Germinal center (tissue), 1 donor: ENCODE measurements at regions not wholly inside any gene's neighbourhood (a gene's known extent, or its start where the extent isn't known, plus 50 kb on each side); places are given as distances from the start of the nearest gene placed in this dataset.
"Not testable (repeated sequence)": the region's sequence is repeated elsewhere in the genome, so short reads cannot be mapped to it uniquely, and the experiment has no call there.

Experiments
- DNase-seq: peaks from one replicate; pipeline ENCODE4 v3.0.0; 2012; ENCODE audit warnings: mixed read lengths, low spot score

GRCh38 chr6:15137086-15137485 is 108.8 kb upstream of the JARID2 start:
- no peak for DNase-seq

- DNase-seq, result no peak
Measured at GRCh38 chr6:15143086-15143485, 102.8 kb upstream of the JARID2 start.

- DNase-seq, result no peak
Measured at GRCh38 chr6:15143540-15143939, 102.3 kb upstream of the JARID2 start.

GRCh38 chr6:15145821-15146220 is 100.0 kb upstream of the JARID2 start:
- DNase-seq, result no peak

- no peak for DNase-seq
Measured at GRCh38 chr6:15147827-15148226, 98.0 kb upstream of the JARID2 start.

GRCh38 chr6:15148356-15148946 is 97.4 kb upstream of the JARID2 start:
- DNase-seq, result no peak

- no peak for DNase-seq
Measured at GRCh38 chr6:15150207-15150606, 95.7 kb upstream of the JARID2 start.

- DNase-seq, result no peak
Measured at GRCh38 chr6:15152700-15153099, 93.2 kb upstream of the JARID2 start.

GRCh38 chr6:15153191-15153590 is 92.7 kb upstream of the JARID2 start:
- no peak for DNase-seq

- no peak for DNase-seq
Measured at GRCh38 chr6:15157479-15157878, 88.4 kb upstream of the JARID2 start.

GRCh38 chr6:15158821-15159619 is 86.8 kb upstream of the JARID2 start:
- no peak for DNase-seq

GRCh38 chr6:15160812-15161211 is 85.1 kb upstream of the JARID2 start:
- DNase-seq, result no peak

- DNase-seq, result not testable (repeated sequence)
Measured at GRCh38 chr6:15164855-15165254, 81.0 kb upstream of the JARID2 start.

GRCh38 chr6:15166121-15166520 is 79.7 kb upstream of the JARID2 start:
- DNase-seq, result no peak

- DNase-seq, result no peak
Measured at GRCh38 chr6:15170126-15170525, 75.7 kb upstream of the JARID2 start.

- no peak for DNase-seq
Measured at GRCh38 chr6:15171026-15171425, 74.8 kb upstream of the JARID2 start.

- no peak for DNase-seq
Measured at GRCh38 chr6:15176816-15177370, 69.0 kb upstream of the JARID2 start.

- no peak for DNase-seq
Measured at GRCh38 chr6:15183979-15184378, 61.9 kb upstream of the JARID2 start.

GRCh38 chr6:15184441-15184861 is 61.4 kb upstream of the JARID2 start:
- DNase-seq, result no peak

- DNase-seq, result not testable (repeated sequence)
Measured at GRCh38 chr6:15185111-15185510, 60.8 kb upstream of the JARID2 start.

- not testable (repeated sequence) for DNase-seq
Measured at GRCh38 chr6:15193451-15193850, 52.4 kb upstream of the JARID2 start.

- no peak for DNase-seq
Measured at GRCh38 chr6:15194453-15194852, 51.4 kb upstream of the JARID2 start.
